HCT116 (cell line): ENCODE measurements at regions not wholly inside any gene's neighbourhood (a gene's known extent, or its start where the extent isn't known, plus 50 kb on each side); places are given as distances from the start of the nearest gene placed in this dataset.

Experiments
- ATAC-seq: fragments of 200-7000 bp; cut with Tn5 transposase; 2 replicates; pipeline ENCODE4 v1.9.1; 2020; ENCODE audit warnings: mild to moderate bottlenecking, moderate library complexity
- BruUV-seq: library from RNA; stranded (reverse); fragments of 400-500 nt; replicated peaks from 2 replicates; lab custom pipeline; 2021; lab: Mats Ljungman, UMichigan
- CTCF ChIA-PET: fragments of 300-600 bp; sonication (Branson Sonifier 250); formaldehyde crosslinking; loops from one replicate; lab custom pipeline; 2021; ENCODE audit warnings: antibody characterized with exemption; lab: Charles Lee
- POLR2A ChIA-PET: fragments of 300-600, 350-600 bp; sonication (Branson Sonifier 250); formaldehyde crosslinking; loops from one replicate; lab custom pipeline; 2021; ENCODE audit warnings: antibody characterized with exemption; lab: Charles Lee
- RAD21 ChIA-PET, 2 experiments: fragments of 300-600 bp; sonication (Branson Sonifier 250); formaldehyde crosslinking; loops; one replicate each; lab custom pipeline; 2023; ENCODE audit warnings: low total read pairs in 2 of 2; ENCODE audit not compliant: uncharacterized antibody in 2 of 2, unreplicated experiment in 2 of 2, low non-redundant PET in 1 of 2; lab: Charles Lee
- DNase-seq: peaks from one replicate; pipeline ENCODE4 v3.0.0-alpha.2; 2010; ENCODE audit warnings: low read depth, low spot score
- H2AFZ ChIP-seq: fragments of 200-600 bp; shearing (Covaris generic), sonication (generic); 2 replicates; pipeline ENCODE4 v1.6.1; 2017; ENCODE audit warnings: low read depth, mixed run types, mixed read lengths, antibody characterized with exemption, low read length; ENCODE audit not compliant: poor library complexity, severe bottlenecking
- H3K27ac ChIP-seq: 2 replicates; pipeline ENCODE4 v1.5.1; 2012; ENCODE audit warnings: low read depth, low read length
- H3K27me3 ChIP-seq: fragments of 200-600 bp; sonication (generic); 2 replicates; pipeline ENCODE4 v1.6.1; 2016; ENCODE audit warnings: mixed run types, low read length, mixed read lengths; ENCODE audit not compliant: insufficient read depth
- H3K36me3 ChIP-seq, 2 experiments: fragments of 200-500 bp in 1 of 2; fragments of 200-600 bp in 1 of 2; sonication (Bioruptor generic) in 1 of 2; sonication (generic) in 1 of 2; 2 replicates each; pipeline versions ENCODE4 v1.5.1 to v1.6.1; 2014 to 2016; ENCODE audit warnings: low read length in 2 of 2, inconsistent platforms in 1 of 2, mixed read lengths in 1 of 2, mixed run types in 1 of 2; ENCODE audit not compliant: insufficient read depth in 2 of 2, control insufficient read depth in 1 of 2
- H3K4me1 ChIP-seq, 2 experiments: fragments of 200-600 bp in 1 of 2; sonication (generic) in 1 of 2; 2 replicates each; pipeline versions ENCODE4 v1.5.1 to v1.6.1; 2012 to 2017; ENCODE audit warnings: low read length in 2 of 2, inconsistent platforms in 1 of 2, mild to moderate bottlenecking in 1 of 2, mixed read lengths in 1 of 2, mixed run types in 1 of 2, moderate library complexity in 1 of 2; ENCODE audit not compliant: insufficient read depth in 2 of 2, control insufficient read depth in 1 of 2
- H3K4me2 ChIP-seq: fragments of 200-600 bp; sonication (generic); 2 replicates; pipeline ENCODE4 v1.6.1; 2017; ENCODE audit warnings: mixed run types, low read length, mixed read lengths
- H3K4me3 ChIP-seq, 2 experiments: fragments of 200-600 bp in 1 of 2; sonication (generic) in 1 of 2; replicated peaks in 1 of 2; 2 replicates each; pipeline ENCODE4 v1.5.1; 2011 to 2016; ENCODE audit warnings: low read length in 2 of 2, control low read depth in 1 of 2, low read depth in 1 of 2, mild to moderate bottlenecking in 1 of 2, mixed read lengths in 1 of 2, mixed run types in 1 of 2
- H3K79me2 ChIP-seq: fragments of 200-600 bp; sonication (generic); 2 replicates; pipeline ENCODE4 v1.6.1; 2017; ENCODE audit warnings: mild to moderate bottlenecking, mixed run types, low read length, moderate library complexity, mixed read lengths; ENCODE audit not compliant: insufficient read depth
- H3K9ac ChIP-seq: fragments of 200-600 bp; sonication (generic); 2 replicates; pipeline ENCODE4 v1.6.1; 2016; ENCODE audit warnings: low read length, mixed read lengths
- H3K9me2 ChIP-seq: fragments of 200-600 bp; sonication (generic), shearing (Covaris generic); 2 replicates; pipeline ENCODE4 v1.6.1; 2017; ENCODE audit warnings: mixed run types, mild to moderate bottlenecking, moderate library complexity; ENCODE audit not compliant: insufficient read depth
- H3K9me3 ChIP-seq, 2 experiments: fragments of 200-500 bp in 1 of 2; fragments of 200-600 bp in 1 of 2; sonication (Bioruptor generic) in 1 of 2; sonication (generic) in 1 of 2; 2 replicates each; pipeline ENCODE4 v1.6.1; 2014 to 2017; ENCODE audit warnings: low read length in 2 of 2, mixed read lengths in 2 of 2, inconsistent platforms in 1 of 2, low read depth in 1 of 2, mild to moderate bottlenecking in 1 of 2, mixed run types in 1 of 2, moderate library complexity in 1 of 2; ENCODE audit not compliant: control insufficient read depth in 1 of 2, insufficient read depth in 1 of 2
- H4K20me1 ChIP-seq: fragments of 200-600 bp; sonication (generic), shearing (Covaris generic); 2 replicates; pipeline ENCODE4 v1.6.1; 2017; ENCODE audit warnings: mixed run types, mild to moderate bottlenecking, moderate library complexity; ENCODE audit not compliant: insufficient read depth
- CEBPB ChIP-seq: IDR thresholded peaks from 2 replicates; pipeline ENCODE4 v1.6.1; 2012; ENCODE audit warnings: low read depth
- EGR1 ChIP-seq: IDR thresholded peaks from 2 replicates; pipeline ENCODE4 v1.6.1; 2012; ENCODE audit warnings: low read depth
- ELF1 ChIP-seq: IDR thresholded peaks from 2 replicates; pipeline ENCODE4 v1.6.1; 2012; ENCODE audit warnings: low read depth, borderline replicate concordance
- EZH2 ChIP-seq: fragments of 200-600 bp; sonication (generic); IDR thresholded peaks from 2 replicates; pipeline ENCODE4 v1.6.1; 2017; ENCODE audit warnings: antibody characterized with exemption, mixed run types
- EZH2phosphoT487 ChIP-seq: fragments of 200-600 bp; IDR thresholded peaks from 2 replicates; pipeline ENCODE4 v1.6.1; 2018; ENCODE audit warnings: antibody characterized with exemption, borderline replicate concordance
- JUND ChIP-seq: IDR thresholded peaks from 2 replicates; pipeline ENCODE4 v1.6.1; 2012
- MAX ChIP-seq: IDR thresholded peaks from 2 replicates; pipeline ENCODE4 v1.6.1; 2012
- POLR2A ChIP-seq: IDR thresholded peaks from 2 replicates; pipeline ENCODE4 v1.7.0; 2011; ENCODE audit warnings: borderline replicate concordance; ENCODE audit not compliant: insufficient read depth, insufficient read length; ENCODE audit errors: extremely low read depth
- POLR2AphosphoS5 ChIP-seq: IDR thresholded peaks from 2 replicates; pipeline ENCODE4 v1.6.1; 2011; ENCODE audit warnings: mild to moderate bottlenecking, low read depth, low read length, moderate library complexity
- RAD21 ChIP-seq: IDR thresholded peaks from 2 replicates; pipeline ENCODE4 v1.6.1; 2012; ENCODE audit warnings: low read depth, mild to moderate bottlenecking
- SIN3A ChIP-seq: IDR thresholded peaks from 2 replicates; pipeline ENCODE4 v1.6.1; 2012; ENCODE audit warnings: low read depth
- SP1 ChIP-seq: IDR thresholded peaks from 2 replicates; pipeline ENCODE4 v1.6.1; 2012; ENCODE audit warnings: low read depth
- SRF ChIP-seq: IDR thresholded peaks from 2 replicates; pipeline ENCODE4 v1.6.1; 2012; ENCODE audit warnings: low read depth
- TCF7L2 ChIP-seq: IDR thresholded peaks from 2 replicates; pipeline ENCODE4 v1.7.0; 2011; ENCODE audit warnings: borderline replicate concordance, inconsistent platforms; ENCODE audit not compliant: insufficient read depth, insufficient read length; ENCODE audit errors: extremely low read depth
- YY1 ChIP-seq: IDR thresholded peaks from 2 replicates; pipeline ENCODE4 v1.6.1; 2011; ENCODE audit warnings: low read length, low read depth, moderate library complexity, mild to moderate bottlenecking; ENCODE audit not compliant: insufficient replicate concordance; ENCODE audit errors: extremely low read depth
- ZBTB33 ChIP-seq: IDR thresholded peaks from 2 replicates; pipeline ENCODE4 v1.6.1; 2011; ENCODE audit warnings: mild to moderate bottlenecking, low read length, moderate library complexity; ENCODE audit not compliant: insufficient replicate concordance; ENCODE audit errors: extremely low read depth
- ZFX ChIP-seq: fragments of 450-650 bp; IDR thresholded peaks from 2 replicates; pipeline ENCODE4 v1.6.1; 2017
- intact Hi-C: fragments of 100-400 bp; cut with micrococcal nuclease; formaldehyde crosslinking; loops from 2 replicates; pipeline ENCODE4 v1.10.0; 2022
- TF ChIP-seq, protein P1 (sequence below): IDR thresholded peaks from 2 replicates; pipeline ENCODE4 v1.6.1; 2012
- TF ChIP-seq, protein P2 (sequence below), 3 experiments: fragments of 200-600 bp in 1 of 3; sonication (generic) in 1 of 3; IDR thresholded peaks in 2 of 3; conservative IDR thresholded peaks in 1 of 3; 2 replicates each; pipeline ENCODE4 v1.5.1; 2012 to 2017; ENCODE audit warnings: low read depth in 2 of 3, low read length in 2 of 3, antibody characterized with exemption in 1 of 3, borderline replicate concordance in 1 of 3, control low read depth in 1 of 3, mild to moderate bottlenecking in 1 of 3, mixed read lengths in 1 of 3, mixed run types in 1 of 3, moderate library complexity in 1 of 3; ENCODE audit not compliant: insufficient read depth in 1 of 3

DNA sequence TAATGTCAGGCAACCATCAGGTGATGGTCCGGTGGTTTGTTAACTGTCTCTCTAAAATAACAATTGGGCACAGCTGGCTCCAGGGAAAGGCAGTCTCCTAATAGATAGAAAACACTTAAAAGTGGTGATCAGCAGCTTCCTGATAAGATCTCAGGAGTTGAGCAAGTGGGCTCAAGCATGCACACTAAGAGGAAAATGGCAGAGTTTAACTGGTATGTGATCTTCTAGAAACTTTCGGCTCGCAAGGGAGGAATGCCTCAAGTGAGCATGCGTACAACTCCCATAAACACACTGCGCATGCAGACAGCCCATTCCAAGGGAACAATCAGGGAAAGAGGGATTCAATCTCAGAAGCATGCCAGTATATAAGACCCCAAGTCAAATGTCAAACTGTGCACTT lies 52.2 kb upstream of the VTCN1 start:
- RAD21 ChIA-PET, result no interaction called here
- no TSS peak for BruUV-seq
- Histone ChIP-seq H3K9me2 (no peaks in the 10 kb centered on the region), H3K4me2 (no peak overlapping the region), H3K27me3 (no peaks in the 10 kb centered on the region), H3K4me3 (no peak overlapping the region), H3K36me3 (no peaks in the 10 kb centered on the region), H4K20me1 (no peaks in the 10 kb centered on the region), H3K79me2 (no peaks in the 10 kb centered on the region), H3K27ac (no peak overlapping the region), H3K9ac (no peak overlapping the region), H3K9me3 (no peaks in the 10 kb centered on the region), H3K4me1 (no peaks in the 10 kb centered on the region), H2AFZ (no peak overlapping the region)
- TF ChIP-seq EGR1 (no peak), POLR2AphosphoS5 (no peak), POLR2A (no peak), TCF7L2 (no peak), CEBPB (no peak)
- TF ChIP-seq, protein P1, sequence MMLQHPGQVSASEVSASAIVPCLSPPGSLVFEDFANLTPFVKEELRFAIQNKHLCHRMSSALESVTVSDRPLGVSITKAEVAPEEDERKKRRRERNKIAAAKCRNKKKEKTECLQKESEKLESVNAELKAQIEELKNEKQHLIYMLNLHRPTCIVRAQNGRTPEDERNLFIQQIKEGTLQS, result no peak
- no peak for ATAC-seq
- POLR2A ChIA-PET, result no interaction called here
- CTCF ChIA-PET, result interaction anchor here (1.0 kb wide), 1 partner anchor 134 kb away, joined by 3 read pairs; no protein-coding TSS in a partner anchor
- intact Hi-C loops, result no loop called here
- no peak for DNase-seq

GRCh38 chr1:117261424-117261785 lies 50.7 kb upstream of the VTCN1 start:
- Histone ChIP-seq H3K4me1 (no peaks in the 10 kb centered on the region), H3K9me2 (no peaks in the 10 kb centered on the region), H3K36me3 (no peaks in the 10 kb centered on the region), H4K20me1 (no peaks in the 10 kb centered on the region), H3K4me2 (no peak overlapping the region), H3K9me3 (no peaks in the 10 kb centered on the region), H3K9ac (no peak overlapping the region), H3K27me3 (no peaks in the 10 kb centered on the region), H2AFZ (no peak overlapping the region), H3K27ac (no peak overlapping the region), H3K79me2 (no peaks in the 10 kb centered on the region), H3K4me3 (no peak overlapping the region)
- intact Hi-C loops, result no loop called here
- DNase-seq, result no peak
- no TSS peak for BruUV-seq
- ChIA-PET RAD21 (no interaction called here), POLR2A (interaction anchor here (0.6 to 0.7 kb wide), 2 partner anchors 366 to 1287 kb away, joined by 3 read pairs; no protein-coding TSS in a partner anchor), CTCF (no interaction called here)
- no peak for ATAC-seq
- no peak for TF ChIP-seq JUND
- TF ChIP-seq YY1, result no peak
- no peak for TF ChIP-seq EZH2
- no peak for TF ChIP-seq RAD21
- no peak for TF ChIP-seq ELF1
- TF ChIP-seq, protein P2, sequence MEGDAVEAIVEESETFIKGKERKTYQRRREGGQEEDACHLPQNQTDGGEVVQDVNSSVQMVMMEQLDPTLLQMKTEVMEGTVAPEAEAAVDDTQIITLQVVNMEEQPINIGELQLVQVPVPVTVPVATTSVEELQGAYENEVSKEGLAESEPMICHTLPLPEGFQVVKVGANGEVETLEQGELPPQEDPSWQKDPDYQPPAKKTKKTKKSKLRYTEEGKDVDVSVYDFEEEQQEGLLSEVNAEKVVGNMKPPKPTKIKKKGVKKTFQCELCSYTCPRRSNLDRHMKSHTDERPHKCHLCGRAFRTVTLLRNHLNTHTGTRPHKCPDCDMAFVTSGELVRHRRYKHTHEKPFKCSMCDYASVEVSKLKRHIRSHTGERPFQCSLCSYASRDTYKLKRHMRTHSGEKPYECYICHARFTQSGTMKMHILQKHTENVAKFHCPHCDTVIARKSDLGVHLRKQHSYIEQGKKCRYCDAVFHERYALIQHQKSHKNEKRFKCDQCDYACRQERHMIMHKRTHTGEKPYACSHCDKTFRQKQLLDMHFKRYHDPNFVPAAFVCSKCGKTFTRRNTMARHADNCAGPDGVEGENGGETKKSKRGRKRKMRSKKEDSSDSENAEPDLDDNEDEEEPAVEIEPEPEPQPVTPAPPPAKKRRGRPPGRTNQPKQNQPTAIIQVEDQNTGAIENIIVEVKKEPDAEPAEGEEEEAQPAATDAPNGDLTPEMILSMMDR (IDR thresholded peaks at IDR 0.05 in 2 of 3, conservative IDR thresholded peaks at IDR 0.05 in 1 of 3; ENCODE audit: borderline replicate concordance in 1 of 3, insufficient read depth in 1 of 3, low read depth in 2 of 3, low read length in 2 of 3), result no peak
- no peak for TF ChIP-seq ZBTB33
- no peak for TF ChIP-seq CEBPB
- no peak for TF ChIP-seq SIN3A
- TF ChIP-seq SRF, result no peak
- TF ChIP-seq EZH2phosphoT487, result no peak
- no peak for TF ChIP-seq MAX
- TF ChIP-seq POLR2A, result no peak
- TF ChIP-seq SP1, result no peak
- no peak for TF ChIP-seq ZFX
